ENCODE measurements at regions not wholly inside any gene's neighbourhood (a gene's known extent, or its start where the extent isn't known, plus 50 kb on each side); places are given as distances from the start of the nearest gene placed in this dataset.

DNA sequence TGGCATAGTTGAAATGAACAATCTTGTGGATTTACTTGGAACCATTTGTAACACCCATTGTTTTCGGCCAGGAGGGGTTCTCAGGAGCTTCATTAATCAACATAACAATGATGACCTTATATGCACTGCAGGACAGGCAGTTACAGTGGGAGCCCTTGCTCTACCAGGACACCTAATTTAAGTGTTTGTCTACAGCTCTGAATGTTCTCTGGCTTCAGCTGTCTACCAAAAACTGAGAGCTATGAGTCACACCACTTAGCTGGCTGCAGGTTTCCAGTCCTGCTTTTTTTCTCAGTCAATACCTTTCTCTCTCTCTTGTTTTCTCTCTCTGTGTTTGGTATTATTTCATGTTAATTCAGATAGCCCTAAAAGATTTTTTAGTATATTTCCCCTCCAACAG lies 105.4 kb upstream of the MBNL2 start:
- no peaks in the 10 kb centered on the region for H3K36me3 Mint-ChIP-seq (ENCODE audit: insufficient read depth, unreplicated experiment)
- H3K4me3 Mint-ChIP-seq (ENCODE audit: unreplicated experiment) = no peak overlapping the region
- no peaks in the 10 kb centered on the region for H3K9me3 Mint-ChIP-seq (ENCODE audit: unreplicated experiment)
- peaks cover 19% of the 10 kb centered on the region for H3K27me3 Mint-ChIP-seq (ENCODE audit: insufficient read depth, unreplicated experiment)
- no TSS peak for BruUV-seq (replicated peaks)
- peaks cover 24% of the 10 kb centered on the region for H3K4me1 Mint-ChIP-seq (ENCODE audit: insufficient read depth, unreplicated experiment)
- no peak overlapping the region for H3K27ac Mint-ChIP-seq (ENCODE audit: low read depth, unreplicated experiment)
- TF ChIP-seq, protein P1, sequence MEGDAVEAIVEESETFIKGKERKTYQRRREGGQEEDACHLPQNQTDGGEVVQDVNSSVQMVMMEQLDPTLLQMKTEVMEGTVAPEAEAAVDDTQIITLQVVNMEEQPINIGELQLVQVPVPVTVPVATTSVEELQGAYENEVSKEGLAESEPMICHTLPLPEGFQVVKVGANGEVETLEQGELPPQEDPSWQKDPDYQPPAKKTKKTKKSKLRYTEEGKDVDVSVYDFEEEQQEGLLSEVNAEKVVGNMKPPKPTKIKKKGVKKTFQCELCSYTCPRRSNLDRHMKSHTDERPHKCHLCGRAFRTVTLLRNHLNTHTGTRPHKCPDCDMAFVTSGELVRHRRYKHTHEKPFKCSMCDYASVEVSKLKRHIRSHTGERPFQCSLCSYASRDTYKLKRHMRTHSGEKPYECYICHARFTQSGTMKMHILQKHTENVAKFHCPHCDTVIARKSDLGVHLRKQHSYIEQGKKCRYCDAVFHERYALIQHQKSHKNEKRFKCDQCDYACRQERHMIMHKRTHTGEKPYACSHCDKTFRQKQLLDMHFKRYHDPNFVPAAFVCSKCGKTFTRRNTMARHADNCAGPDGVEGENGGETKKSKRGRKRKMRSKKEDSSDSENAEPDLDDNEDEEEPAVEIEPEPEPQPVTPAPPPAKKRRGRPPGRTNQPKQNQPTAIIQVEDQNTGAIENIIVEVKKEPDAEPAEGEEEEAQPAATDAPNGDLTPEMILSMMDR (IDR thresholded peaks at IDR 0.05; ENCODE audit: unreplicated experiment) = no peak
- ChIA-PET POLR2A (interaction anchor here (0.6 to 5.3 kb wide), 6 partner anchors 9 to 1242 kb away, joined by 3 to 50 read pairs (median 6); partner anchors contain the start of gene MBNL2), CTCF (interaction anchor here (0.6 to 17.0 kb wide), 11 partner anchors 12 to 243 kb away, joined by 3 to 478 read pairs (median 3); no protein-coding TSS in a partner anchor)
- intact Hi-C loops (cut with micrococcal nuclease) = no loop called here
- peak; percentile 60 for DNase-seq (ENCODE audit: unreplicated experiment)

DNA sequence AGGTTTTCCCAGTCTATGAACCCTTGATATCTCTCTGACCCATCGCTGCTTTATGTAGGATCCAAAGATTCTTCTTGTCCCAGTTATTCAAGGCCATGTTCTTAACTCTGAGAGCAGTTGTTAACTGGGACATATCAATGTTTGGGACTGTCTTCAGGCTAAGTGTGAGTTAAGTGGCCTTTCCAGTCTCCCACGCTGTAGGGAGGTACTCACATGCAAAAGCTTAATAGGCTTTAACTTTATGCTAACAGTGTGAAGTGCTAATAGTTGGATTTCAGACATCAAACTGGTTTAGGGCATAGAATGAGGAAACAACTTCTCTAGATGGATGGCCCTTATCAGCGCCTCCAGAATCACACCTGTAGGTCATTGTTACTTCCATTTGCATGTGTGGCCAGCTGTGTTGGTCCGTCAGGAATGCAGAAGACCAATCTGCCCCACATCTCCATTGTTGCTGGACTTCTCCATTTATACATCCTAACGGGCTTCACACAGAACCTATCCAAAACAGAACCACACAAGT lies 104.7 kb upstream of the MBNL2 start:
- BruUV-seq (replicated peaks) = no TSS peak
- POLR2A ChIA-PET = interaction anchor here (0.5 to 5.3 kb wide), 5 partner anchors 8 to 242 kb away, joined by 3 to 50 read pairs (median 7); partner anchors contain the start of gene MBNL2
- CTCF ChIA-PET = interaction anchor here (0.7 to 17.0 kb wide), 11 partner anchors 8 to 299 kb away, joined by 3 to 478 read pairs (median 3); partner anchors contain the start of gene MBNL2

DNA sequence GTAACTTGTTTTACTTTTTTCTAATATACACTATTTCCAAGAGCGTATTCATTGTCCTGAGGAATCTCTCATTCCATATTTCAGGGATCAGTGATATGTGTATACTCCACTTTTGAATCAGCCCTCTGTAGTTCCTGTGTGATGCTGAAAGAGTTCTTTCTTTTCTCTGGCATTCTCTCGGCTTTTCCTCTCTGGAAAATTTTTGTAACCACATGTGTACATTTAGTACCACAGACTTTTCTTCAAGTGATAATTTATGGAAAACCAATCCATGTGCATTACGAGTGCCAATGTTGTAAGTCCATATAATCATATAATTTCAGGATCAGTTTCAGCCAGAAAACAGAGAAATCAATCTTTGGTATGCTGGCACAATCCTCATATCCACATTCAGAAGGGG lies 102.2 kb upstream of the MBNL2 start:
- H3K27ac Mint-ChIP-seq (ENCODE audit: low read depth, unreplicated experiment) = no peak overlapping the region
- no TSS peak for BruUV-seq (replicated peaks)
- DNase-seq (ENCODE audit: unreplicated experiment) = no peak
- H3K27me3 Mint-ChIP-seq (ENCODE audit: insufficient read depth, unreplicated experiment) = no peaks in the 10 kb centered on the region
- ChIA-PET CTCF (interaction anchor here (3.3 to 17.0 kb wide), 2 partner anchors 11 to 87 kb away, joined by 21 to 478 read pairs; no protein-coding TSS in a partner anchor), POLR2A (interaction anchor here (0.6 to 1.0 kb wide), 4 partner anchors 10 to 165 kb away, joined by 3 to 6 read pairs (median 4); partner anchors contain the start of gene MBNL2)
- intact Hi-C loops (cut with micrococcal nuclease) = no loop called here
- H3K9me3 Mint-ChIP-seq (ENCODE audit: unreplicated experiment) = no peaks in the 10 kb centered on the region
- H3K4me1 Mint-ChIP-seq (ENCODE audit: insufficient read depth, unreplicated experiment) = peaks cover 38% of the 10 kb centered on the region
- no peaks in the 10 kb centered on the region for H3K36me3 Mint-ChIP-seq (ENCODE audit: insufficient read depth, unreplicated experiment)
- TF ChIP-seq, protein P1 (IDR thresholded peaks at IDR 0.05; ENCODE audit: unreplicated experiment) = no peak
- no peak overlapping the region for H3K4me3 Mint-ChIP-seq (ENCODE audit: unreplicated experiment)

More for the DNA sequence above, 104.7 kb upstream of the MBNL2 start:
- H3K27ac Mint-ChIP-seq (ENCODE audit: low read depth, unreplicated experiment) = no peak overlapping the region
- H3K27me3 Mint-ChIP-seq (ENCODE audit: insufficient read depth, unreplicated experiment) = peaks cover 19% of the 10 kb centered on the region
- H3K9me3 Mint-ChIP-seq (ENCODE audit: unreplicated experiment) = no peaks in the 10 kb centered on the region
- TF ChIP-seq, protein P1 (IDR thresholded peaks at IDR 0.05; ENCODE audit: unreplicated experiment) = no peak
- H3K36me3 Mint-ChIP-seq (ENCODE audit: insufficient read depth, unreplicated experiment) = no peaks in the 10 kb centered on the region
- peaks cover 28% of the 10 kb centered on the region for H3K4me1 Mint-ChIP-seq (ENCODE audit: insufficient read depth, unreplicated experiment)
- DNase-seq (ENCODE audit: unreplicated experiment) = no peak
- intact Hi-C loops (cut with micrococcal nuclease) = no loop called here
- no peak overlapping the region for H3K4me3 Mint-ChIP-seq (ENCODE audit: unreplicated experiment)

DNA sequence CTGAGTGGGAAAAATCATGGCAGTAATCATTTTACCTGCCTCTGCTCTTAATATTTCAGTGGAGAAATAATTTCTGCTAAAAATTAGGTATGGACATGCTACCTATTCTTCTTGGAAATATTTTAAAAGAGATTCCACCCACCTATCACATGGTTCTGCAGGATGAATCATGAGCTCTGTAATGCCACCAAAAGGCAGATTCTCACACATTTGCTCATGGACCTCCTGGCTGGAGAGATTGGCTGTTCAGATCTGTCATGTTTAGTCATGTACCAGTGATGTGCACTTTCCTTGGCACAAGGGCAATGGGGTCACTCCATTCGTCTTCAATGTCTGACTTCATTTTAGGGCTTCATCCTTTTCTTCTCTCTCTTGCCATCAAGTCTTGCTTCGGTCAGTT lies 101.8 kb upstream of the MBNL2 start:
- POLR2A ChIA-PET = interaction anchor here (0.6 to 1.4 kb wide), 6 partner anchors 11 to 165 kb away, joined by 3 to 7 read pairs (median 4); partner anchors contain the start of gene MBNL2
- CTCF ChIA-PET = interaction anchor here (0.9 to 3.3 kb wide), 2 partner anchors 11 to 92 kb away, joined by 5 to 21 read pairs; no protein-coding TSS in a partner anchor
- Mint-ChIP-seq H3K27ac (ENCODE audit: low read depth, unreplicated experiment) (no peak overlapping the region), H3K4me1 (ENCODE audit: insufficient read depth, unreplicated experiment) (peaks cover 40% of the 10 kb centered on the region), H3K9me3 (ENCODE audit: unreplicated experiment) (no peaks in the 10 kb centered on the region), H3K36me3 (ENCODE audit: insufficient read depth, unreplicated experiment) (no peaks in the 10 kb centered on the region), H3K4me3 (ENCODE audit: unreplicated experiment) (no peak overlapping the region), H3K27me3 (ENCODE audit: insufficient read depth, unreplicated experiment) (no peaks in the 10 kb centered on the region)
- BruUV-seq (replicated peaks) = no TSS peak
- DNase-seq (ENCODE audit: unreplicated experiment) = peak; percentile 48
- intact Hi-C loops (cut with micrococcal nuclease) = no loop called here
- TF ChIP-seq, protein P1 (IDR thresholded peaks at IDR 0.05; ENCODE audit: unreplicated experiment) = no peak
